ENCODE measurements at regions not wholly inside any gene's neighbourhood (a gene's known extent, or its start where the extent isn't known, plus 50 kb on each side); places are given as distances from the start of the nearest gene placed in this dataset.

GRCh38 chr2:12617366-12617765, 99.4 kb upstream of the TRIB2 start:
- H2AFZ ChIP-seq (ENCODE audit: control insufficient read depth, low read length), result no peak overlapping the region
- no peak for DNase-seq (ENCODE audit: low read depth, low spot score)
- no peaks in the 10 kb centered on the region for H3K9me1 ChIP-seq (ENCODE audit: control insufficient read depth, extremely low read depth, insufficient read depth, low read length)
- FAIRE-seq, result no peak
- H3K27ac ChIP-seq (ENCODE audit: control insufficient read depth, insufficient read depth, low read length), result no peak overlapping the region
- no peak overlapping the region for H3K4me2 ChIP-seq (ENCODE audit: control insufficient read depth, extremely low read depth, insufficient read depth, low read depth, low read length)
- dilution Hi-C loops (cut with MboI; ENCODE audit: extremely low pct_ligation_motif_present, low sequenced_read_pairs), result no loop called here
- H3K9me3 ChIP-seq (ENCODE audit: control insufficient read depth, low read depth, low read length), result no peaks in the 10 kb centered on the region
- no peaks in the 10 kb centered on the region for H4K20me1 ChIP-seq (ENCODE audit: control insufficient read depth, extremely low read depth, insufficient read depth, low read length)
- no peaks in the 10 kb centered on the region for H3K27me3 ChIP-seq (ENCODE audit: control insufficient read depth, extremely low read depth, insufficient read depth, low read length)
- no peak overlapping the region for H3K9ac ChIP-seq (ENCODE audit: control insufficient read depth, extremely low read depth, insufficient read depth, low read length)
- no peaks in the 10 kb centered on the region for H3K79me2 ChIP-seq (ENCODE audit: control insufficient read depth, insufficient read depth, low read length)
- H3K4me3 ChIP-seq (ENCODE audit: control insufficient read depth in 2 of 3, extremely low read depth in 1 of 3, insufficient read depth in 2 of 3, low read depth in 1 of 3, low read length in 3 of 3), result no peak overlapping the region
- H3K4me1 ChIP-seq (ENCODE audit: control insufficient read depth, extremely low read depth, insufficient read depth, low read length), result peaks cover 9% of the 10 kb centered on the region
- no peaks in the 10 kb centered on the region for H3K36me3 ChIP-seq (ENCODE audit: control insufficient read depth in 2 of 2, extremely low read depth in 1 of 2, insufficient read depth in 2 of 2, low read length in 2 of 2)
- TF ChIP-seq CTCF (optimal IDR thresholded peaks at IDR 0.05 in 1 of 3, IDR thresholded peaks at IDR 0.05 in 1 of 3, conservative IDR thresholded peaks at IDR 0.05 in 1 of 3; ENCODE audit: extremely low read depth in 1 of 3, insufficient read depth in 2 of 3, low read length in 3 of 3) (no peak), EZH2 (IDR thresholded peaks at IDR 0.05; ENCODE audit: low read length) (no peak)

GRCh38 chr2:12617853-12618252, 98.9 kb upstream of the TRIB2 start:
- Histone ChIP-seq H3K4me1 (ENCODE audit: control insufficient read depth, extremely low read depth, insufficient read depth, low read length) (peaks cover 9% of the 10 kb centered on the region), H3K4me3 (ENCODE audit: control insufficient read depth in 2 of 3, extremely low read depth in 1 of 3, insufficient read depth in 2 of 3, low read depth in 1 of 3, low read length in 3 of 3) (no peak overlapping the region), H4K20me1 (ENCODE audit: control insufficient read depth, extremely low read depth, insufficient read depth, low read length) (no peaks in the 10 kb centered on the region), H3K36me3 (ENCODE audit: control insufficient read depth in 2 of 2, extremely low read depth in 1 of 2, insufficient read depth in 2 of 2, low read length in 2 of 2) (no peaks in the 10 kb centered on the region), H3K27ac (ENCODE audit: control insufficient read depth, insufficient read depth, low read length) (no peak overlapping the region), H3K79me2 (ENCODE audit: control insufficient read depth, insufficient read depth, low read length) (no peaks in the 10 kb centered on the region), H3K9ac (ENCODE audit: control insufficient read depth, extremely low read depth, insufficient read depth, low read length) (no peak overlapping the region), H2AFZ (ENCODE audit: control insufficient read depth, low read length) (no peak overlapping the region), H3K9me3 (ENCODE audit: control insufficient read depth, low read depth, low read length) (no peaks in the 10 kb centered on the region), H3K4me2 (ENCODE audit: control insufficient read depth, extremely low read depth, insufficient read depth, low read depth, low read length) (no peak overlapping the region), H3K9me1 (ENCODE audit: control insufficient read depth, extremely low read depth, insufficient read depth, low read length) (no peaks in the 10 kb centered on the region), H3K27me3 (ENCODE audit: control insufficient read depth, extremely low read depth, insufficient read depth, low read length) (no peaks in the 10 kb centered on the region)
- TF ChIP-seq EZH2 (IDR thresholded peaks at IDR 0.05; ENCODE audit: low read length) (no peak), CTCF (optimal IDR thresholded peaks at IDR 0.05 in 1 of 3, IDR thresholded peaks at IDR 0.05 in 1 of 3, conservative IDR thresholded peaks at IDR 0.05 in 1 of 3; ENCODE audit: extremely low read depth in 1 of 3, insufficient read depth in 2 of 3, low read length in 3 of 3) (no peak)
- FAIRE-seq (no peak), DNase-seq (ENCODE audit: low read depth, low spot score) (no peak)
- dilution Hi-C loops (cut with MboI; ENCODE audit: extremely low pct_ligation_motif_present, low sequenced_read_pairs), result no loop called here
